Bronchial epithelial cell (primary cell): ENCODE measurements at regions not wholly inside any gene's neighbourhood (a gene's known extent, or its start where the extent isn't known, plus 50 kb on each side); places are given as distances from the start of the nearest gene placed in this dataset.

Source experiments
- DNase-seq: peaks from one replicate; pipeline ENCODE4 v3.0.0-alpha.2; 2010; ENCODE audit warnings: low read depth
- FAIRE-seq: peaks from 2 replicates; lab custom pipeline; 2011; peaks lifted over from hg19 to GRCh38; lab: Jason Lieb, UNC
- H3K27me3 ChIP-seq: 2 replicates; pipeline ENCODE4 v1.5.1; 2011; ENCODE audit warnings: low read length; ENCODE audit not compliant: control insufficient read depth, insufficient read depth
- H3K36me3 ChIP-seq: 2 replicates; pipeline ENCODE4 v1.5.1; 2011; ENCODE audit warnings: low read length; ENCODE audit not compliant: control insufficient read depth, insufficient read depth
- H3K4me3 ChIP-seq: 2 replicates; pipeline ENCODE4 v1.5.1; 2011; ENCODE audit warnings: mild to moderate bottlenecking, low read depth, low read length, control low read depth
- TF ChIP-seq, protein P1 (sequence below): IDR thresholded peaks from 2 replicates; pipeline ENCODE4 v1.5.1; 2011; ENCODE audit warnings: mild to moderate bottlenecking, moderate library complexity, low read length, control low read depth, inconsistent platforms; ENCODE audit not compliant: insufficient read depth, severe bottlenecking

DNA sequence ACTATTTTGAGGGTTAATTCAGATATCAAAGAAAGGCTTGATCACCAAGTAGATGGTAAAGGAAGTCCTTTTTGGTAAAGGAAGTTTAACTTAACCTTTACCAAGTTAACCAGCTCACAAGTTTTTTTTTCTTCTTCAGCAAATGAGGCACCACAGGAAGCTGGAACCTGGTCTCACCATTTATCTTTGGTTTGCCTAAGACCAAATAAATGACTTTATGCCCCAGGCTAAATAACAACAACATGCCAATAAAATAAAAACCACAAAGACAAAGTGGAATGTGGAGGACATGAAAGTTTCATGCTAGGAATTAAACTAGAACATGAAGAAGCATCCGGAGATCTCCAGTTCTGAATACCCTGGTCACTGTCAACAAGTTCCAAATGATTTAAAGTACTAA is 116.8 kb upstream of the PRICKLE1 start:
- no peak for FAIRE-seq
- Histone ChIP-seq H3K36me3 (no peaks in the 10 kb centered on the region), H3K27me3 (no peaks in the 10 kb centered on the region), H3K4me3 (no peak overlapping the region)
- DNase-seq, result no peak
- TF ChIP-seq, protein P1, sequence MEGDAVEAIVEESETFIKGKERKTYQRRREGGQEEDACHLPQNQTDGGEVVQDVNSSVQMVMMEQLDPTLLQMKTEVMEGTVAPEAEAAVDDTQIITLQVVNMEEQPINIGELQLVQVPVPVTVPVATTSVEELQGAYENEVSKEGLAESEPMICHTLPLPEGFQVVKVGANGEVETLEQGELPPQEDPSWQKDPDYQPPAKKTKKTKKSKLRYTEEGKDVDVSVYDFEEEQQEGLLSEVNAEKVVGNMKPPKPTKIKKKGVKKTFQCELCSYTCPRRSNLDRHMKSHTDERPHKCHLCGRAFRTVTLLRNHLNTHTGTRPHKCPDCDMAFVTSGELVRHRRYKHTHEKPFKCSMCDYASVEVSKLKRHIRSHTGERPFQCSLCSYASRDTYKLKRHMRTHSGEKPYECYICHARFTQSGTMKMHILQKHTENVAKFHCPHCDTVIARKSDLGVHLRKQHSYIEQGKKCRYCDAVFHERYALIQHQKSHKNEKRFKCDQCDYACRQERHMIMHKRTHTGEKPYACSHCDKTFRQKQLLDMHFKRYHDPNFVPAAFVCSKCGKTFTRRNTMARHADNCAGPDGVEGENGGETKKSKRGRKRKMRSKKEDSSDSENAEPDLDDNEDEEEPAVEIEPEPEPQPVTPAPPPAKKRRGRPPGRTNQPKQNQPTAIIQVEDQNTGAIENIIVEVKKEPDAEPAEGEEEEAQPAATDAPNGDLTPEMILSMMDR, result no peak

DNA sequence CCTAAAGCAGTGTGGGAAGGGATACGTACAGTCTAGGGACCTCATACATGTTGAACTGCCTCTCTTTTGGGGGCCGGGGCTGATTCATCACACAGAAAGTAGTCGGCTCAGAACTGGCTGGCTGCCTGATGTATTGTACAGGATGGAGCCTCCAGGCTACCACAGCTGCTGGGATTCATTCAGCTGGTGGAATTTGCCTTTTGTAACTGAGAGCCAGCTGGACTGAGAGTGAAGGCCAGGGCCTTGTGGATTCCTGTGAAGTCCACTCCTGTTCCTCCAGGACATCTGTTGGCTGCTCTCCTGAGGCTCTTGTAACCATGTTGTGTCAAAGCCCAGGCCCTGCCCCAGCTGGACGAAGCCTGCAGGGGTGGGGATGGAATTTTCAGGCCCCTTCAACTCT is 116.3 kb upstream of the PRICKLE1 start:
- Histone ChIP-seq H3K27me3 (no peaks in the 10 kb centered on the region), H3K4me3 (no peak overlapping the region), H3K36me3 (no peaks in the 10 kb centered on the region)
- peak; percentile 35 for DNase-seq
- no peak for FAIRE-seq
- TF ChIP-seq, protein P1, result no peak

DNA sequence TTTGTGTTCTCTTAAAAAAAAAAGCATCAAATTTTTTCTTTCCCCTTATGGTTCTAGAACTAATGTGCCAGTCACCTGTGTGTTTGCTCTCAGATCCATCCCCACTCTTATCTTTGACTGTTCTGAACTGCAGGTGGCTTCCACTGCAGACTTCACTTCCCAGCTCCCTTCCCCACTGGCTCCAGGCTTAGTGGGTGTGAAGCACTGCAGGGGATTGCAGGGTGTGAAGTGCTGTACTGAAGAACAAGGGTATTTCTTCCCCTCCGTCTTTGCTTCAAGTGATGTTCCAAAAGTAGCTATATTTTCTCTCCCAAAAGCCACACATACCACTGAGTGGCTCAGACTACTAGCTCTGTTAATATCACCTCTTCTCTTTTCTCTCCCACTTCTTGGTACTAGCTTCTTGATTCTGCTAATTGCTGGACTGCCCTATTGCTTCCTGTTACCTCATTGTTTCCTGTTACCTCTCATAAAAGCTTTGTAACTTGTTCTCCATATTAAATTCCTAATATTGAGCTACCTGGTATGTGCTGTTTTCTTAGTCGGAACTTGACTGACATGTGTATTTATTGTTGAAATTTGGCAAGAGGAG is 115.4 kb upstream of the PRICKLE1 start:
- TF ChIP-seq, protein P1, result no peak
- FAIRE-seq, result peak; percentile 77
- H3K4me3 ChIP-seq, result no peak overlapping the region
- DNase-seq, result no peak
- H3K36me3 ChIP-seq, result no peaks in the 10 kb centered on the region
- no peaks in the 10 kb centered on the region for H3K27me3 ChIP-seq

DNA sequence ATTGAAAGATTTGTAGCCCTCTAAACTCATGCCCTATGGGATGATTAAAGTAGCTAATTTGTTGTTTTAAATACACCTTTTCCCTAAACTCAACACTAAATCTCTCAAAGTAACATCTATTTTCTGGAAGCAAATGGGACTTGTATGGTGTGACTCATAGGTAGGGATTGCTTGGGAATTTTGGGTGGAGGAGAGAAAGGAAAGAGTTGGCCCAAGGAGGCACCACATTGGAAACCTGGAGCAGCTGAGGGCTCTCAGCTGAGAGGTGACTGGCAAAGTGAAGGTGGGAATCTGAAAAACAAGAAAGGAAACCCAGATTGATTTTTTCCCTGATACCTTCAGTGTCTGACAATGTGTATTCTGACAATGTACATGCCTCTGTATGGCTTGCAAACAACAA is 114.8 kb upstream of the PRICKLE1 start:
- no peak for DNase-seq
- Histone ChIP-seq H3K4me3 (no peak overlapping the region), H3K36me3 (no peaks in the 10 kb centered on the region), H3K27me3 (no peaks in the 10 kb centered on the region)
- TF ChIP-seq, protein P1, result no peak
- FAIRE-seq, result no peak

DNA sequence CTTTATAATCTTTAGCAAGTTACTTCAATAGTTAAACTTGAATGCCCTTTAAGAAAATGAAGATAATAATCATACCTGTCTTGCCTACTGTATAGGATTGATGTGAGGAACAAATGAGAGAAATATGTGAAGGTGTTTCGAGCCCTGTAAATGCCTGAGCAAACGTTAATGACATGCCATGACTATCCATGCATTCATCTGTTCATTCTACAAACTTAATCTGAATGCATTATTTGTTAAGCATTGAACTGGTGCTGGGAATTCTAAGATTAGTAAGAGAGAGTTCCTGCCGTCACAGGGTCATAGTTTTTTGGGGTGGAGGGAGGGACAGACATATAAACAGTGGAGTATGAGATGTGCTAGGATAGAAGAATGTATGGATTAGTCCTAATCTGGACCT is 111.5 kb upstream of the PRICKLE1 start:
- DNase-seq (no peak), FAIRE-seq (no peak)
- Histone ChIP-seq H3K27me3 (no peaks in the 10 kb centered on the region), H3K4me3 (no peak overlapping the region), H3K36me3 (no peaks in the 10 kb centered on the region)
- TF ChIP-seq, protein P1, result no peak

DNA sequence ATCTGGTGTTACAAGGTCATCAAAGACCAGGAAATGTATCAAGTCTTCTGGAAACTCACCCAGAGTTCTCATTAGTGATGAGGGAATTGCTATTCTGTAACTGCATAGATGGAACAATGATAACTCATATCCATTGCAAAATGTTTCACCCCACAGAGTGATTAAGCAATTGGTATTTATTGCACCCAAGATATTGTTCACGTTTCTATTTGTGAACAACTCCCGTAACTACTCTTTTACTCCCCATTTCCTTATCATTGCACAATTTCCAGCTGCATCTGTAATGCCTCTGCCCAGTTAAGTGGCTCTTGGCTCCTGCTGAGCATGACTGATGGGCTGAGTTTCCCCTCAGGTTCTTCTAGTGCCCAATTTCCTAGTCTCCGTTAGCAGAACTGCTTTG is 108.7 kb upstream of the PRICKLE1 start:
- Histone ChIP-seq H3K4me3 (no peak overlapping the region), H3K36me3 (no peaks in the 10 kb centered on the region), H3K27me3 (no peaks in the 10 kb centered on the region)
- TF ChIP-seq, protein P1, result no peak
- FAIRE-seq (peak; percentile 28), DNase-seq (peak; percentile 76)
